ENCODE measurements at regions not wholly inside any gene's neighbourhood (a gene's known extent, or its start where the extent isn't known, plus 50 kb on each side); places are given as distances from the start of the nearest gene placed in this dataset.

DNA sequence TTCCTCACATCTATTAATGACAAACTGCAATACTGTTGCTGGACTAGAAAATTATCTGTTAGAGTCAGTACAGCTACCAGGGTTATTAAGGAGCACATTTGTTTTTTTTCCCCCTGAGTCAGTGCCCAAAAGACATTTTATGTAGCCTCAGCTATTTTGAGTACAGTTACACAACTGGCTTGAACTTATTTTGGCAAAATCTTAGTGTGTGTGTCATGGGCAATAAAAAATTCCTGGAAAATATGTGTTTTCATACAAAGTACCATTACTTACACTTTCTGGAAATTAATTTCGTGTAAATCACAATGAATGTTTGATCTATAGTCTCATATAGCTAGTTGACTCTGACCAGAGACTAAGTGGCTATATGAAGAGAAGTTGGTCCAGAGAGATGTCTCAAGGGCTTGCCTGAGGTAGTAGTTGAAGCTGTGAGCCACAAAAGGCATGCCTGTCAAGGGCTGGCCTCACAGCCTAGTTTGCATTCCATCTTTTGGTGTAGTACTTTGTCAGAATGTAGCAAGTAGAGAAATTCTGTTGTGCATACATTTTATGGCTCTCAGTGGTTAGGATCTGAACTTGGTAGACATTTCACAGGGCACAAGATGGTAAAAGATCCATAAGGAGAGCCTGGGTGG, 283.4 kb downstream of the MTX2 start:
- Histone ChIP-seq H3K4me3 (ENCODE audit: low read length) (no peak overlapping the region), H3K9me3 (ENCODE audit: control insufficient read depth, low read length) (no peaks in the 10 kb centered on the region), H3K4me1 (ENCODE audit: control insufficient read depth, insufficient read depth, low read length) (peaks cover 2% of the 10 kb centered on the region), H3K27me3 (ENCODE audit: control insufficient read depth, insufficient read depth) (peaks cover 2% of the 10 kb centered on the region), H3K27ac (ENCODE audit: low read length) (peak overlapping the region; percentile 21)
- 59% methylated on average over 1 of the region's 1 CpG for WGBS
- peak in 1 of 2 donors; percentile 69 for ATAC-seq
- intact Hi-C loops (cut with DNase I): loop anchor here (5.0 to 10.0 kb wide), 6 partner anchors 82 to 428 kb away; partner anchors contain the start of genes HOXD8 (in 1 of the 4) and HOXD9 (in 1 of the 4)
- DNase-seq: no peak

DNA sequence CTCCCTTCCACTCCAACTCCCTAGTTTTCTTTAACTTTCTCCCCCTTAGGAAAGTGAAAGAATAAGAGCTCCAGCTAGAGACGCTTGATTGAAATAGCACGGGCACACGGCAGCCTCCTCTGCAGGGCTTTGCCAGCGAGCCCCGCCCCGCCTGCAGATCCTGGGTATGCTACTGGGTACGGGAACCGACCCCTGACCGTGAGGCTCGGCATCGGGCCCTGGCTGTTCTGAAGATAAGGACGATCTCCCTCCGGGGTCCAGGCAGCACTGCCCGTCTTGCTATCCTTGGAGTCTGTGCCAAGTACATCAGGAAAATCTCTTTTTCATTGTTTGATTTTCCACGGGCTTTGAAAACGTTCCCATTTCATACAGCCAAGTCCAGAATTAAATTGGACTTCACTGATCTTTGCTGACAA, 284.5 kb downstream of the MTX2 start:
- peak; percentile 60 to 91 (median 85) for DNase-seq
- H3K4me1 ChIP-seq (ENCODE audit: control insufficient read depth, insufficient read depth, low read length): peaks cover 2% of the 10 kb centered on the region
- no peaks in the 10 kb centered on the region for H3K9me3 ChIP-seq (ENCODE audit: control insufficient read depth, low read length)
- no peak overlapping the region for H3K27ac ChIP-seq (ENCODE audit: low read length)
- ATAC-seq: peak; percentile 92 to 95
- H3K27me3 ChIP-seq (ENCODE audit: control insufficient read depth, insufficient read depth): peaks cover 2% of the 10 kb centered on the region
- H3K4me3 ChIP-seq (ENCODE audit: low read length): peak overlapping the region; percentile 38
- WGBS: under 1% methylated on average over 16 of the region's 16 CpGs
- intact Hi-C loops (cut with DNase I): loop anchor here (5.0 to 10.0 kb wide), 6 partner anchors 81 to 429 kb away; partner anchors contain the start of genes HOXD8 (in 1 of the 4) and HOXD9 (in 1 of the 4)

DNA sequence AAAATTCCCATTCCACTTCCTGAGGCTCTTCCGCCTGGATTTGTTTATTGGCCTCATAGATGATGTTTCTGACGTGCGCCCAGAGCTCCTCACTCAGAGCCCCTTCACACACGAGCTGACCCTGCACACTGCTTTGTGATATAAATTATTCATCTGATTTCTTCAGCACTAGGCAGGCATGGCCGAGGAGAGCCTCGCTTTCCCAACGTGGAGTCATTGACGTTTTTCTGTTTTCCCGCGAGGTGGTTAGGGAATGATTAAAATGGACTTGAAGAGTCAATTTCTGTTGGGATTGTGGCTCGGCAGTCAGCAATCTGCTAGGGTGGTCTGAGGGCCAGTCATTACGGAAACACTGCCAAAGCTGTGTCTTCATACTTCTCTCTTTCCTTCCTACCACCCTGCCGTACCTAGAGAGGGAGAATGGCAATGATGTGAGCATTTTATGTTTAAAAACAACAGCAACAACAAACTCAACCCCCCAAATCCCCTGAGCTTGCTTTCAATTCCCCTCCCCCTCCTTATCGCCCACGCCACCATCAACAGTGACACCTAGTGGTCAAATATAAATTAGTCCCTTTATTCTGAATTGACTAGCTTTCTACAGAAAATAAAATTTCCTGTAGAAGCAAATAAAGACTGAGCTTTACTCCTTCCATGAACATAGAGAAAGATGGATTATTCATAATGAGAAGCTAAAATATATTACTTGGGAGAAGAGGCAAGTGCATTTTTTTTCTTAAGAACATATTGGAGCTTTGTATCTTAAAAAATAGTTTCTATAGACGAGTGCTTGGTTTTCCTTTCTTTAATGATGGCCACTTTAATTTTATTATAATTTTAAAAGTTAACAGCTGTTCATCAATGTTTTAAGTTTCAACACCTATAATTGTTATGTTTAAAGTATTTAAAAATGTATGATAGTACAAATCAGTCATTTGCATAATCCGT, 285.1 kb downstream of the MTX2 start:
- peak in 1 of 3 donors; percentile 60 for DNase-seq

DNA sequence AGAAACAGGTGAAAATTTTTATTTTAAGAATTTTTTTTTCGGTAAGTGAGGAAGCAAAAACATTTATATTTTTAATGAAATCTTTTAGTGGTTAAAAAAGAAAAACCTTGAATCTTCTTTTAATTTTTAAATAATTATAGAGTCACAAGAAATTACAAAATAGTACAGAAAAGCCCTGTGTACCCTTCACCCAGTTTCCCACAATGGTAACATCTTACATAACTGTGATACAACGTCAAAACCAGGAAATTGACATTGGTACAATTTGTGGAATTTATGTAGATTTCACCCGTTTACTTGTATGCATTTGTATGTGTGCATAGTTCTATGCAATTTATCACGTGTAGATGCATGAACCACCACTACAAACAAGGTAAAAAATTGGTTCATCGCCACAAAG, 285.9 kb downstream of the MTX2 start:
- Histone ChIP-seq H3K4me1 (ENCODE audit: control insufficient read depth, insufficient read depth, low read length) (peaks cover 2% of the 10 kb centered on the region), H3K4me3 (ENCODE audit: low read length) (no peak overlapping the region), H3K27me3 (ENCODE audit: control insufficient read depth, insufficient read depth) (peaks cover 2% of the 10 kb centered on the region), H3K27ac (ENCODE audit: low read length) (no peak overlapping the region), H3K9me3 (ENCODE audit: control insufficient read depth, low read length) (no peaks in the 10 kb centered on the region)
- 73% methylated on average over 5 of the region's 5 CpGs for WGBS
- ATAC-seq: no peak
- DNase-seq: no peak
- intact Hi-C loops (cut with DNase I): loop anchor here (5.0 to 10.0 kb wide), 5 partner anchors 80 to 430 kb away; partner anchors contain the start of genes HOXD8 (in 1 of the 4) and HOXD9 (in 1 of the 4)

More for the DNA sequence above, 285.1 kb downstream of the MTX2 start:
- no peaks in the 10 kb centered on the region for H3K9me3 ChIP-seq (ENCODE audit: control insufficient read depth, low read length)
- peaks cover 2% of the 10 kb centered on the region for H3K4me1 ChIP-seq (ENCODE audit: control insufficient read depth, insufficient read depth, low read length)
- 10% methylated on average over 17 of the region's 17 CpGs for WGBS
- peak overlapping the region; percentile 14 for H3K27ac ChIP-seq (ENCODE audit: low read length)
- ATAC-seq: peak; percentile 65 to 82
- H3K4me3 ChIP-seq (ENCODE audit: low read length): peak overlapping the region; percentile 38
- intact Hi-C loops (cut with DNase I): loop anchor here (5.0 to 10.0 kb wide), 6 partner anchors 80 to 430 kb away; partner anchors contain the start of genes HOXD8 (in 1 of the 4) and HOXD9 (in 1 of the 4)
- peaks cover 2% of the 10 kb centered on the region for H3K27me3 ChIP-seq (ENCODE audit: control insufficient read depth, insufficient read depth)

DNA sequence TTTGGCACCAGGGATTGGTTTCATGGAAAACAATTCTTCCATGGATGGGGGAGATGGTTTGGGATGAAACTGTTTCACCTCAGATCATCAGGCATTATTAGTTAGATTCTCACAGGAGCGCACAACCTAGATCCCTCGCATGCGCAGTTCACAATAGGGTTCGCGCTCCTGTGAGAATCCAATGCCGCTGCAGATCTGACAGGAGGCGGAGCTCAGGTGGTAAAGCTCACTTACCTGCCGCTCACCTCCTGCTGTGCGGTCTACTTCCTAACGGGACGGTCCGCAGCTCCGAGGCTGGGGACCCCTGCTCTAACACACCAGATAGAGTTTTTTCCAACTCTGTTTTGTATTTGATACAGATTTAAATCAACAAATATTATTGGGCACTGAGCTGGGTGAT, 286.5 kb downstream of the MTX2 start:
- intact Hi-C loops (cut with DNase I): loop anchor here (5.0 to 10.0 kb wide), 5 partner anchors 79 to 431 kb away; partner anchors contain the start of genes HOXD8 (in 1 of the 4) and HOXD9 (in 1 of the 4)
- ATAC-seq (no peak), DNase-seq (no peak)
- WGBS: 63% methylated on average over 13 of the region's 13 CpGs
- Histone ChIP-seq H3K27me3 (ENCODE audit: control insufficient read depth, insufficient read depth) (peaks cover 2% of the 10 kb centered on the region), H3K9me3 (ENCODE audit: control insufficient read depth, low read length) (no peaks in the 10 kb centered on the region), H3K4me3 (ENCODE audit: low read length) (no peak overlapping the region), H3K4me1 (ENCODE audit: control insufficient read depth, insufficient read depth, low read length) (peaks cover 2% of the 10 kb centered on the region), H3K27ac (ENCODE audit: low read length) (no peak overlapping the region)

DNA sequence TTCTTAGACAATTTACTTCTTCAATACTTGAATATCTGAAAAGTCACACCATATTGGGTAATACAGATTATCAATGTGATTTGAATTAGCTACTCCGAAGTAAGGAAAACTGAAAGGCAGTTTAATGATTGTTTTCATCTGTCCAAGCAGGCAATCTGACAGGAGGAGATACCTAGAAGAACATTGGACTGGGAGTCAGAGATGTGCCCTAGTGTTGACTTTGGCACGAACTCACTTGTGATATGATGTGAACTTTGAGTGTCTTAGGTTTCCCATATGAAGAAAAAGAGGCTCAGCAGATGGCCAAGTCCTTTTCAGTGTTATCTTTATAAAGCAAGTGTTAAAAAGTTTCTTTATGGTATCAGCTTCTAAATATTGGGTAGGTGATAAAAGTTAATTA, 287.1 kb downstream of the MTX2 start:
- Histone ChIP-seq H3K9me3 (ENCODE audit: control insufficient read depth, low read length) (no peaks in the 10 kb centered on the region), H3K4me3 (ENCODE audit: low read length) (no peak overlapping the region), H3K27me3 (ENCODE audit: control insufficient read depth, insufficient read depth) (peaks cover 2% of the 10 kb centered on the region), H3K27ac (ENCODE audit: low read length) (no peak overlapping the region), H3K4me1 (ENCODE audit: control insufficient read depth, insufficient read depth, low read length) (peaks cover 2% of the 10 kb centered on the region)
- intact Hi-C loops (cut with DNase I): loop anchor here (5.0 to 10.0 kb wide), 5 partner anchors 78 to 432 kb away; partner anchors contain the start of genes HOXD8 (in 1 of the 4) and HOXD9 (in 1 of the 4)
- ATAC-seq (no peak), DNase-seq (no peak)
- 39% methylated on average over 2 of the region's 2 CpGs for WGBS

DNA sequence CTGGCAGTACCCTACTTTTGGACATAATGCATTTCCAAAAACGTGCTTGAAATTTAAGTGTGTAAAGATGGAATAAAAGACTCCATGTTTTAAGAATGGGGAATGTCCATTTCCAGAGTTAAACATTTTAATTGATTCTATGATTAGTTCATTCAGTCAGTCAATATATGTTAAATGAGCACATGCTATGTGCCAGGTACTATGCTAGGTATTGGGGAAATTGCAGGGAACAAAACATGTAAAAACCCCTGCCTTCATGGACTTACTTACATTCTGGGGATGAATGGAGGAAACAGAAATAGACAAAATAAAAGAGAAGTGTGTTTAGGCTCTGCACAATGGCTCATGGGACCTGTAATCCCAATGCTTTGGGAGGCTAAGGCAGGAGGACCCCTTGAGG, 288.6 kb downstream of the MTX2 start:
- H3K27ac ChIP-seq (ENCODE audit: low read length): no peak overlapping the region
- H3K27me3 ChIP-seq (ENCODE audit: control insufficient read depth, insufficient read depth): peaks cover 2% of the 10 kb centered on the region
- intact Hi-C loops (cut with DNase I): loop anchor here (5.0 to 10.0 kb wide), 5 partner anchors 77 to 433 kb away; partner anchors contain the start of genes HOXD8 (in 1 of the 4) and HOXD9 (in 1 of the 4)
- H3K4me1 ChIP-seq (ENCODE audit: control insufficient read depth, insufficient read depth, low read length): peaks cover under 1% of the 10 kb centered on the region
- DNase-seq (no peak), ATAC-seq (no peak)
- H3K4me3 ChIP-seq (ENCODE audit: low read length): no peak overlapping the region
- 80% methylated on average over 1 of the region's 1 CpG for WGBS
- no peaks in the 10 kb centered on the region for H3K9me3 ChIP-seq (ENCODE audit: control insufficient read depth, low read length)

DNA sequence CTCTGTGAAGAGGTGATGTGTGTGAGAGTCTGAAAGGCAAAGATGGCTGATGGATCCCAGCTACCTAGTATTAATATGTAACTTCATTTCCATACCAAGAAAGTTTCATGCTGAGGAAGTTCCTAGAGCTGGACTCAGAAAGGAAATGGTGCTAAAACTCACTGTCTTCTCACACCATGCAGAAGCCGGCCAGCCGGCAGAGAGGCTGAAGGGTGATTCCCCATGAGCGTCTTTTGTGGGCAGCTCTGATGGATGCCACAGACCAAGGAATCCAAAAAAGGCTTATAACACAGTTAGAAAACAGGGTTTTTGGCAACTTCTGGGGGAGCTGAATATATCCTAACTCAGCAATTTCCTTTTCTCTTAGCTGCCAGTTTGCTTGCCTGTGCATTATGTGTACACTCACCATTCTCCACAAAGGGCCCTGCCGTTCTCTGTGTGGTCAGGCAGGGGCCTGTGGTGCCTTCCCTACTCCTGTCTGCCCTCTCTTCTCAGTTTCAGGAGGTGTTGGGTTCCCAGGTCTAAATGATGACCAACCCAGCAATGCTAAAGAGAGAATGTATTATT, 289.4 kb downstream of the MTX2 start:
- no peak for DNase-seq
- Histone ChIP-seq H3K27me3 (ENCODE audit: control insufficient read depth, insufficient read depth) (peaks cover 2% of the 10 kb centered on the region), H3K4me3 (ENCODE audit: low read length) (no peak overlapping the region), H3K27ac (ENCODE audit: low read length) (no peak overlapping the region), H3K9me3 (ENCODE audit: control insufficient read depth, low read length) (no peaks in the 10 kb centered on the region), H3K4me1 (ENCODE audit: control insufficient read depth, insufficient read depth, low read length) (no peaks in the 10 kb centered on the region)
- 75% methylated on average over 4 of the region's 4 CpGs for WGBS
- no peak for ATAC-seq
- intact Hi-C loops (cut with DNase I): loop anchor here (5.0 to 10.0 kb wide), 5 partner anchors 76 to 434 kb away; partner anchors contain the start of genes HOXD8 (in 1 of the 4) and HOXD9 (in 1 of the 4)

DNA sequence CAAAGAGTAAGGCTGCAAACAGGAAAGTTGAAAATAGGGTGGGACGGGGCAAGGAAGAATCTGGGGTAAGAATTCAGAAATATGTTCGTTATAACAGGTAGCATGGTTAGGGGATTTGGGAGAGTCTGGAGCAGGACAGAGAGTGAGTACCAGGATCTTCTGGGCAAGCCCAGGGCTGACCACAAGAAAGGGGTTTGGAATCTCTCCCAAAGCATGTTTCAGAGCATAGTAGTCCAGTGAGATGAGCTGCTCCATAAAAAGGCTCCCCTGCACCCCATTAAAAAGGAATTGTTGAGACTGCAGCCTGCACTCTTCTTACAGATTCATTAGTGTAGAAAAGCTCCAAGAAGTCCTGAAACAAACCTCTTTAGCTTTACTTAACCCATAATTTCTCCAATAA, 291.1 kb downstream of the MTX2 start:
- no peaks in the 10 kb centered on the region for H3K9me3 ChIP-seq (ENCODE audit: control insufficient read depth, low read length)
- DNase-seq: no peak
- no peak overlapping the region for H3K4me3 ChIP-seq (ENCODE audit: low read length)
- no peaks in the 10 kb centered on the region for H3K4me1 ChIP-seq (ENCODE audit: control insufficient read depth, insufficient read depth, low read length)
- WGBS: 40% methylated on average over 2 of the region's 2 CpGs
- intact Hi-C loops (cut with DNase I): no loop called here
- H3K27me3 ChIP-seq (ENCODE audit: control insufficient read depth, insufficient read depth): peaks cover 2% of the 10 kb centered on the region
- H3K27ac ChIP-seq (ENCODE audit: low read length): no peak overlapping the region
- ATAC-seq: no peak

DNA sequence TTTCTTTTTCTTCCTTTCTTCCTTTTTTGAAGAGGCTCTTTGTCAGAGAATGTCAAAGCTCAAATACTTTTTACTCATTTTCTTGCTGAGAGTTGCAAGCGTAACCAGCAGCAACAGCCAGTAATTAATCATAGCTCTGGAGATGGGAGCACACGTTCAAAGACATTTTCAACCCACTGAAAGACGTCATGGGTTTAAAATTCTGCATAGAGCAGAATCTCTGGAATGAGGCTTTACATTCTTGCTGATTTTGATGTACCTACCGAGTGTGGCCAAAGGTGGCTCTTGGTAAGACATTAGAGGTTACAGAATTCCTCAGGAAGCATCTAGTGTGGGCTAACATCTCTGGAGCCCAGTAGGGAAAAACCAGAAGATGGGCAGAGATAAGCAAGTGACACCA, 292.5 kb downstream of the MTX2 start:
- WGBS: 71% methylated on average over 4 of the region's 4 CpGs
- Histone ChIP-seq H3K27ac (ENCODE audit: low read length) (no peak overlapping the region), H3K4me3 (ENCODE audit: low read length) (no peak overlapping the region), H3K27me3 (ENCODE audit: control insufficient read depth, insufficient read depth) (no peaks in the 10 kb centered on the region), H3K9me3 (ENCODE audit: control insufficient read depth, low read length) (no peaks in the 10 kb centered on the region), H3K4me1 (ENCODE audit: control insufficient read depth, insufficient read depth, low read length) (no peaks in the 10 kb centered on the region)
- DNase-seq (no peak), ATAC-seq (no peak)
- intact Hi-C loops (cut with DNase I): no loop called here
